Left kidney (tissue), 1 donor: ENCODE measurements at regions not wholly inside any gene's neighbourhood (a gene's known extent, or its start where the extent isn't known, plus 50 kb on each side); places are given as distances from the start of the nearest gene placed in this dataset.
"Not testable (repeated sequence)": the region's sequence is repeated elsewhere in the genome, so short reads cannot be mapped to it uniquely, and the experiment has no call there.

Experiments used
- DNase-seq: peaks from one replicate; pipeline ENCODE4 v3.0.0-alpha.2; 2013

DNA sequence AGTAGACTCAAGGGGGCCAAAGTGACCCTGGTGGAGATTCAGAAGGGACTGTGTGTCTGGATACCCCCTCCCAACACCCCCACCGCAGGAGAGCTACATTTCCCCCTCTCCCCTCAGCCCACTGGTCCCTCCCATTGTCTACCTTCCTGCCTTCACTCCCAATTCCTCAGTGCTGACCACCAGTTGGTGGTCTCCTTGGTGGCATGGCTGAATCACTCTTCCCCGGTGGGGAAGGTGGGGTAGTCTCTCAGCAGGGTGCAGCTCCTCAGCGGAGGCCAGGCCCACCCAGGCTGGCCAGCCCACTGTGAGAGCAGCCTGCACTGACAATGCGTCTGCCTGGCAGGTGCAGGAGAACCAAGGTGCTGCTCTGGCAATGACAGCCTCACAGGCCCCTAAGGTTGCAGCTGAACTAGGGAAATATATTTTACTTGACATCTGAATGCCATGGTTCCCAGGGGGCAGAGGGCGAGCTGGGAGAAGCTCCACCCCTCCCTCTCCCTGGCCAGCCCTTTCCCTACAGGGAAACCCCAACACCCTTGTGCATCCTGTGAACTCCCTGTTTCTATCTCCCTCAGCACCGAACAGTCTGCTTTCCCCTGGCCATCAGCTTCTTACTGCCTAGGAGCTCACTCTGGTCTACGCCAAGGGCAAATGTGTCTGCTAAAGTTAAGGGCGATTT is 62.6 kb upstream of the PAX8 start:
- DNase-seq = no peak

DNA sequence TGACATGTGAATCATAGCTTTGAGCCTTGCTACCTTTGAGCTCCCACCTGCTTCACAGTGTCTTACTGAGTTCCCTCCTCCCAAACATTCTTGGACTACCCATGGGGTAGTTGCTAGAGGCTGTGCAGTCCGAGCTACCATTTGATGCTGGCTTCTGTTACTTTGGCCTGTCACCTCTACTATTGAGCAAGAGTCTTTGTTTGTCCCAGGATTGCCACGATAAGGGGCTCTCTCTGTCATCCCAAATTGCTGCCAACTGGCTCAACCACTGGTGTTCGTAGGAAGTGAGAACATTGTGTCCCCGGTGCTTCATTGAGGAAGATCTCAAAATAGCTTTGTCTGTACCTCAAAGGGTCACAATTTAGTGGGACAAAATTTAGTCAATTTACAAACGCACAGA is 59.1 kb upstream of the PAX8 start:
- DNase-seq = no peak

DNA sequence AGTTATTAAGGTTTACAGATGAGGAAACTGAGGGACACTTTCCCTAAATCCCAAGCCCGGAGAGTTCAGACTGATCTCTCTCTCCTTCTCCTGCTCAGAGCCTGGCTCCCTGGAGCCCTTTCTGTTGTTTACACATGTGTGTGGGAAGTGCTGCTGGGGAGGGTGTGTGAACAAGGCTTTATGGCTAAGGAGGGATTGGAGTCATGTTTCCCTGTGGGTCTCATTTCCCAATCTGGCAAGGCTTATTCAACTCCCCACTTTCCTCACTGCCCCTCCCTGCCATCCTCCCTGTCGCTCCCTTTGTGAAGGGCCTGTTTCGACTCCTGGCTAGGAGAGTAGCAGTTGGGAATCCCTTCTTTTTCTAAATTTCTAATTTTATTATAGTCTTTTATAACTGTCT is 57.3 kb upstream of the PAX8 start:
- peak; percentile 67 for DNase-seq

DNA sequence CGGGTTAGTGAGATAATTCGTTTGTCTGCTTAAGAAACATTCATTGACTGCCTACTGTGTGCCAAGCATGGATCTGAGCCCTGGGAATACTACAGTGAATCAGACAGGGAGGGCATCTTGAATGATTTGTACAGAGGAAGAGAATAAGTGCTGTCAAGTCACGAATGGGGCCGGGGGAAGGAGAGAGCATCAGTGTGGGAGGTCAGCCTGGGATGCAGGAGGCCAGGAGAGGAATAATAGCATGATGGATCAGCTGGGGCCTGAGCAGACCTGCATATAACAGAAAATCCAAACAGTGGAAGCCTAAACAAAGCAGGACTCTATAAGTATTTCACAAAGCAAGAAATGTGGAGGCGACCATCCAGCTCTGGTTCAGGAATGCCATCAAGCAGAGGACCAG is 55.4 kb upstream of the PAX8 start:
- DNase-seq = no peak

DNA sequence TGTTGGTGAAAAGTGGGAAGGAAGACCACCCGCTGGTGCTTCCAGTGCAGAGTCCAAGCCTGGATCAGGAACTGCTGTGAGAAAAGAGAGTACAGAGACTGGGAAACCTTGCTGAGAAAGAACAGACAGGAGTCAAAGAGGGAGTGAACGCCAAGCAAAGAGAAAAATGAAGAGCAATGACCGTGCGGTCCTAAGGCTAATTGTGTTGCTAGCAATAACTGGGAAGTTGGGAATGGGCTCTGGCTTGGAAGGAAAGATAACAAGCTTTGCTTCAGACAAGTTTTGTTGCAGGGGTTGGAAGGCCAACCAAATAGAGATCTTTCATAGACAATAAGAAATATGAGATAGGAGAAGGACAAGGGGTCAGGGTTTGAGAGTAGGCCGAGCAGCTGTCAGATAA is 55.0 kb upstream of the PAX8 start:
- not testable (repeated sequence) for DNase-seq

DNA sequence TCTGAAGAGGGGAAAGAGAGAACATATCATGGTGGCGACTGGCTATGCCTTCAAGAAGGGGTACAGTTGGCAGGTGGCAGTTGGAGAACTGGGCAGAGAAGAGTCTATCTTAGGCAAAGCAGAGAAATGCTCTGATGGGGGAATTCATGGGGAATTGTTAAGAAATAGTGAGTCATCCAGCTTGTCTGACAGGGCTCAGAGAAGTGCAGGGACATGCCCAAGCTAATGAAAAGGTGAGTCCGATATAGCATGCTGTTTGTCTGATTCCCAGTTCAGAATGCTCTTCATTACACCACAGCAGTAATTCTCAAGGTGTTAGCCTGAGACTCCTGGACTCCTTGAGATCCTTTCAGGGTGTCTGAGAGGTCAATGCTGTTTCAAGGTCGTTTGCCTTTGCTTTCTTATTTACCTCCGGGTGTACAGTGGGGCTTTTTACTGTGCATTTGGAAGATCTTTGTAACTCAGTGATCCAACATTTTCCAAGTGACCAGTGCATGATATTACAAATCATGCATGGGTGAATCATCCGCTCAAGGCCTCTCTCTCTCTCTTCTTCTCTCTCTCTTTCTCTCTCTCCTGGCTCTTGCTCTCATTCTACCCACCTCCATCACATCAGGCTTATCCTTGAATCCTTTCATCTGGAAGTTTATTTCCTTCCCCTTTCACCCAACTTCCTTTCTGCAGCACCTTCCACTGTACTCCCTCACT is 51.5 kb upstream of the PAX8 start:
- DNase-seq = not testable (repeated sequence)

DNA sequence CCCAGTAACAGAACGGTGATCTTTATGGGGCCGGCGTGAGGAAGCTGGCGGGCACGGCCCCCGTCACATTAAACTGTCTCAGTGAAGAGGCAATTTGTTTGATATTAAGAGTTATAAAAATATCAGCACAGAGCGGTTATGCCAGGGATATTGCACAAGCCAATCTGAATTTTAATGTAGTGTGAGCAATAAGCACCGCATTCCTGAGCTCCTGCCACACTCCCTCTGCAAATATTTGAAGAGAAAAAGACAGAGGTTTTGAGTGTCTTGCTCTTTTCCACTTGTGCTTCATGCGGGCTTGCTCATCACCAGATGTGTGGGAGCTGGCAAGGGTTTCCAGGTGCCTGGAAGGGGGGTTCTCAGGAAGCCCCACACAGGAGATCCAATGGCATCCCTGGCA is 50.3 kb upstream of the PAX8 start:
- DNase-seq = not testable (repeated sequence)

DNA sequence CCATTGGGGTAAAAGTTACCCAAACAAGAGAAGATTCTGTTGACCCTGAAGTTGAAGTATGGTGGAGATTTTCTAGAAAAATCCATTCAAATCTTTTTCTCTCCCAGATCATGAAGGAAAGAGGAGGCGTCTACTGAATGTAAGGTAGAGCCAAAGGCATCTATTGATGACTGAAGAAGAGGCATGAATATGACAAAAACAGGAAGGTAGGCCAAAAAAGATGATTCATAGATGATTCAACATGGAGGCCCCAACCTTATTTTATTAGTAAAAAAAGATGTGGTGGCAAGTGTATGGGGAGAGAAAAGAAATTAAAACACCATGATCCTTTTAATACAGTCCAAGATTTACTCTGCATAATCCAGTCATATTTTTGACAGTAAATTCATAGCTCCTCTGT is 49.9 kb upstream of the PAX8 start:
- not testable (repeated sequence) for DNase-seq
